DOHH2 (cell line): ENCODE measurements at regions not wholly inside any gene's neighbourhood (a gene's known extent, or its start where the extent isn't known, plus 50 kb on each side); places are given as distances from the start of the nearest gene placed in this dataset.

Experiments
- H3F3A ChIP-seq: fragments of 200-600 bp; sonication (generic), shearing (Covaris generic); 2 replicates; pipeline ENCODE4 v1.6.0; 2016; ENCODE audit warnings: antibody characterized with exemption, mild to moderate bottlenecking; ENCODE audit not compliant: control insufficient read depth, insufficient read depth
- H3K27ac ChIP-seq: fragments of 200-600 bp; sonication (generic); 2 replicates; pipeline ENCODE4 v1.5.1; 2014; ENCODE audit warnings: low read depth, mild to moderate bottlenecking, low read length, moderate library complexity
- H3K27me3 ChIP-seq: fragments of 200-600 bp; sonication (generic); 2 replicates; pipeline ENCODE4 v1.6.1; 2014; ENCODE audit warnings: mild to moderate bottlenecking, low read length, mixed read lengths; ENCODE audit not compliant: control insufficient read depth
- H3K36me3 ChIP-seq: fragments of 200-600 bp; sonication (generic); 2 replicates; pipeline ENCODE4 v1.6.1; 2014; ENCODE audit warnings: mild to moderate bottlenecking, low read length, moderate library complexity, mixed read lengths; ENCODE audit not compliant: control insufficient read depth
- H3K4me1 ChIP-seq: fragments of 200-600 bp; sonication (generic); 2 replicates; pipeline ENCODE4 v1.6.1; 2014; ENCODE audit warnings: mild to moderate bottlenecking, low read length, mixed read lengths; ENCODE audit not compliant: control insufficient read depth
- H3K4me2 ChIP-seq: fragments of 200-600 bp; sonication (generic); 2 replicates; pipeline ENCODE4 v1.6.0; 2014; ENCODE audit warnings: mild to moderate bottlenecking, low read length, moderate library complexity
- H3K4me3 ChIP-seq: fragments of 200-600 bp; sonication (generic); 2 replicates; pipeline ENCODE4 v1.5.1; 2014; ENCODE audit warnings: mild to moderate bottlenecking, low read length, mixed read lengths
- H3K79me2 ChIP-seq: fragments of 200-600 bp; sonication (generic); 2 replicates; pipeline ENCODE4 v1.6.1; 2014; ENCODE audit warnings: mild to moderate bottlenecking, low read length, mixed read lengths; ENCODE audit not compliant: control insufficient read depth
- H3K9me2 ChIP-seq: fragments of 200-600 bp; sonication (generic); replicated peaks from 2 replicates; pipeline ENCODE4 v1.6.1; 2014; ENCODE audit warnings: mild to moderate bottlenecking, low read length, mixed read lengths; ENCODE audit not compliant: control insufficient read depth
- H3K9me3 ChIP-seq: fragments of 200-600 bp; sonication (generic); 2 replicates; pipeline ENCODE4 v1.6.1; 2014; ENCODE audit warnings: antibody characterized with exemption, low read length, mixed read lengths; ENCODE audit not compliant: control insufficient read depth, insufficient read depth
- H4K20me1 ChIP-seq: fragments of 200-600 bp; sonication (generic); 2 replicates; pipeline ENCODE4 v1.6.0; 2014; ENCODE audit warnings: low read depth, mild to moderate bottlenecking, antibody characterized with exemption, low read length, moderate library complexity; ENCODE audit not compliant: control insufficient read depth, insufficient read depth
- CTCF ChIP-seq: fragments of 200-600 bp; sonication (generic); IDR thresholded peaks from one replicate; pipeline ENCODE4 v1.5.1; 2014; ENCODE audit warnings: antibody characterized with exemption, mild to moderate bottlenecking, low read depth, low read length; ENCODE audit not compliant: poor library complexity, severe bottlenecking
- EZH2phosphoT487 ChIP-seq: fragments of 200-600 bp; sonication (generic); IDR thresholded peaks from 2 replicates; pipeline ENCODE4 v1.6.1; 2017; ENCODE audit warnings: borderline replicate concordance, mild to moderate bottlenecking, antibody characterized with exemption, low read length, moderate library complexity, mixed read lengths

GRCh38 chr15:66832664-66833063 is 130.6 kb downstream of the SMAD6 start:
- no peaks in the 10 kb centered on the region for H3K79me2 ChIP-seq
- peak overlapping the region; percentile 39 for H3K27ac ChIP-seq
- peak overlapping the region; percentile 27 for H3K4me3 ChIP-seq
- H3K4me2 ChIP-seq, result peak overlapping the region; percentile 56
- H3F3A ChIP-seq, result peaks cover 5% of the 10 kb centered on the region; the same call in 1 of the 2 replicates
- no peaks in the 10 kb centered on the region for H3K9me2 ChIP-seq
- H4K20me1 ChIP-seq, result no peaks in the 10 kb centered on the region
- H3K27me3 ChIP-seq, result 0 out of 2 replicates have a peak, but pooled peaks cover 2% of the 10 kb centered on the region
- peaks cover 31% of the 10 kb centered on the region for H3K4me1 ChIP-seq
- H3K36me3 ChIP-seq, result no peaks in the 10 kb centered on the region
- TF ChIP-seq CTCF (no peak), EZH2phosphoT487 (no peak)
- no peaks in the 10 kb centered on the region for H3K9me3 ChIP-seq

GRCh38 chr15:66833371-66833770 is 131.3 kb downstream of the SMAD6 start:
- peak overlapping the region; percentile 27 for H3K4me3 ChIP-seq

GRCh38 chr15:66833803-66834202 is 131.8 kb downstream of the SMAD6 start:
- Histone ChIP-seq H3K9me2 (no peaks in the 10 kb centered on the region), H3K9me3 (no peaks in the 10 kb centered on the region), H3K4me1 (peaks cover 31% of the 10 kb centered on the region), H3K4me3 (no peak overlapping the region), H3K79me2 (no peaks in the 10 kb centered on the region), H3K4me2 (peak overlapping the region; percentile 56), H3F3A (peaks cover 5% of the 10 kb centered on the region; the same call in 1 of the 2 replicates), H4K20me1 (no peaks in the 10 kb centered on the region), H3K27me3 (0 out of 2 replicates have a peak, but pooled peaks cover 2% of the 10 kb centered on the region), H3K27ac (no peak overlapping the region), H3K36me3 (no peaks in the 10 kb centered on the region)
- TF ChIP-seq CTCF (no peak), EZH2phosphoT487 (no peak)

More at GRCh38 chr15:66833371-66833770, 131.3 kb downstream of the SMAD6 start:
- Histone ChIP-seq H4K20me1 (no peaks in the 10 kb centered on the region), H3K4me1 (peaks cover 31% of the 10 kb centered on the region), H3K79me2 (no peaks in the 10 kb centered on the region), H3K27me3 (0 out of 2 replicates have a peak, but pooled peaks cover 2% of the 10 kb centered on the region), H3K9me3 (no peaks in the 10 kb centered on the region), H3K4me2 (peak overlapping the region; percentile 56), H3K36me3 (no peaks in the 10 kb centered on the region), H3F3A (peaks cover 5% of the 10 kb centered on the region; the same call in 1 of the 2 replicates), H3K27ac (peak overlapping the region; percentile 39), H3K9me2 (no peaks in the 10 kb centered on the region)
- no peak for TF ChIP-seq CTCF
- TF ChIP-seq EZH2phosphoT487, result no peak
